HepG2 (cell line): ENCODE measurements at regions not wholly inside any gene's neighbourhood (a gene's known extent, or its start where the extent isn't known, plus 50 kb on each side); places are given as distances from the start of the nearest gene placed in this dataset.

Source experiments
- ATAC-seq: fragments of 200-7000 bp; cut with Tn5 transposase; 3 replicates; pipeline ENCODE4 v1.9.1; 2020; ENCODE audit warnings: mild to moderate bottlenecking, moderate library complexity
- BruUV-seq: library from RNA; stranded (reverse); fragments of 400-500 nt; replicated peaks from 2 replicates; lab custom pipeline; 2021; lab: Mats Ljungman, UMichigan
- CTCF ChIA-PET: fragments of 300-600 bp; formaldehyde crosslinking; extraction: SDS; loops from one replicate; lab custom pipeline; 2021; ENCODE audit warnings: low total read pairs, inconsistent platforms, low intra/inter-chr PET ratio; lab: Yijun Ruan, JAX
- POLR2A ChIA-PET: fragments of 350-600 bp; sonication (Branson Sonifier 250); formaldehyde crosslinking; loops from one replicate; lab custom pipeline; 2020; ENCODE audit warnings: antibody characterized with exemption, inconsistent platforms; lab: Yijun Ruan, JAX
- DNase-seq: peaks from one replicate; pipeline ENCODE4 v3.0.0-alpha.2; 2015; ENCODE audit warnings: low spot score
- FAIRE-seq: peaks from 3 replicates; lab custom pipeline; 2011; peaks lifted over from hg19 to GRCh38; lab: Jason Lieb, UNC
- H2AFZ ChIP-seq: one replicate; pipeline ENCODE4 v1.6.1; 2011; ENCODE audit warnings: low read length, inconsistent platforms
- H3K27ac ChIP-seq: fragments of 300-600 bp; 3 replicates; pipeline ENCODE4 v1.8.0; 2011; ENCODE audit warnings: mixed run types, mild to moderate bottlenecking, mixed read lengths, low read length, inconsistent platforms; ENCODE audit not compliant: insufficient read depth; ENCODE audit errors: extremely low read length
- H3K27me3 ChIP-seq, 2 experiments: fragments of 200-600 bp in 1 of 2; 2 replicates in 1 of 2; 3 replicates in 1 of 2; pipeline versions ENCODE4 v1.6.0 to v1.8.0; 2011; ENCODE audit warnings: low read length in 2 of 2, mild to moderate bottlenecking in 2 of 2, moderate library complexity in 2 of 2, inconsistent platforms in 1 of 2; ENCODE audit not compliant: insufficient read depth in 2 of 2, control insufficient read depth in 1 of 2
- H3K36me3 ChIP-seq, 2 experiments: fragments of 200-600 bp in 1 of 2; replicated peaks in 1 of 2; 2 replicates in 1 of 2; 3 replicates in 1 of 2; pipeline versions ENCODE4 v1.5.1 to v1.8.0; 2011; ENCODE audit warnings: low read length in 2 of 2, inconsistent platforms in 1 of 2; ENCODE audit not compliant: insufficient read depth in 2 of 2, control insufficient read depth in 1 of 2
- H3K4me1 ChIP-seq: 2 replicates; pipeline ENCODE4 v1.5.1; 2012; ENCODE audit warnings: low read length, inconsistent platforms; ENCODE audit not compliant: insufficient read depth
- H3K4me2 ChIP-seq: 2 replicates; pipeline ENCODE4 v1.6.0; 2011; ENCODE audit warnings: low read depth, low read length, inconsistent platforms
- H3K4me3 ChIP-seq, 3 experiments: fragments of 200-600 bp in 1 of 3; sonication (generic), shearing (Covaris generic) in 1 of 3; replicated peaks in 1 of 3; 2 replicates each; pipeline ENCODE4 v1.5.1; 2011 to 2016; ENCODE audit warnings: low read length in 3 of 3, inconsistent platforms in 2 of 3, low read depth in 2 of 3, mild to moderate bottlenecking in 2 of 3, control low read depth in 1 of 3, mixed read lengths in 1 of 3; ENCODE audit not compliant: insufficient read depth in 1 of 3
- H3K79me2 ChIP-seq: one replicate; pipeline ENCODE4 v1.6.1; 2011; ENCODE audit warnings: low read length, inconsistent platforms; ENCODE audit not compliant: insufficient read depth
- H3K9ac ChIP-seq: 2 replicates; pipeline ENCODE4 v1.6.0; 2011; ENCODE audit warnings: mild to moderate bottlenecking, low read depth, low read length, inconsistent platforms; ENCODE audit not compliant: insufficient read depth
- H3K9me3 ChIP-seq: 2 replicates; pipeline ENCODE4 v1.5.1; 2012; ENCODE audit warnings: mild to moderate bottlenecking, low read length
- H4K20me1 ChIP-seq: 2 replicates; pipeline ENCODE4 v1.6.0; 2011; ENCODE audit warnings: inconsistent platforms, mild to moderate bottlenecking, low read length, moderate library complexity; ENCODE audit not compliant: insufficient read depth
- FIP1L1 ChIP-seq: fragments of 200-400 bp; formaldehyde crosslinking; IDR thresholded peaks from 2 replicates; pipeline ENCODE4 v1.6.1; 2018; ENCODE audit warnings: low read depth, mild to moderate bottlenecking, low read length, moderate library complexity, borderline replicate concordance; ENCODE audit not compliant: insufficient read depth
- NR2F6 ChIP-seq, 2 experiments: IDR thresholded peaks; 2 replicates each; pipeline ENCODE4 v1.6.1; 2016; ENCODE audit warnings: antibody characterized with exemption in 1 of 2, mild to moderate bottlenecking in 1 of 2
- SOX13 ChIP-seq, 3 experiments: fragments of 450-650 bp in 1 of 3; sonication (generic) in 1 of 3; formaldehyde crosslinking in 1 of 3; IDR thresholded peaks in 2 of 3; conservative IDR thresholded peaks in 1 of 3; 2 replicates each; pipeline versions ENCODE4 v1.5.0 to v1.6.1; 2016 to 2020; ENCODE audit warnings: antibody characterized with exemption in 1 of 3, mild to moderate bottlenecking in 1 of 3, missing compliant biosample characterization in 1 of 3, missing genetic modification reagents in 1 of 3, moderate library complexity in 1 of 3
- ZBTB49 ChIP-seq: sonication (generic); formaldehyde crosslinking; IDR thresholded peaks from 2 replicates; pipeline ENCODE4 v1.4.0; 2020; ENCODE audit warnings: missing genetic modification reagents, borderline replicate concordance
- ZNF337 ChIP-seq: sonication (generic); formaldehyde crosslinking; IDR thresholded peaks from 2 replicates; pipeline ENCODE4 v1.5.1; 2020; ENCODE audit warnings: missing genetic modification reagents, low read depth, mild to moderate bottlenecking, borderline replicate concordance
- ZNF430 ChIP-seq: sonication (generic); formaldehyde crosslinking; IDR thresholded peaks from 2 replicates; pipeline ENCODE4 v1.9.0; 2021; ENCODE audit warnings: mild to moderate bottlenecking, missing genetic modification reagents
- ZNF501 ChIP-seq: sonication (generic); formaldehyde crosslinking; IDR thresholded peaks from 2 replicates; pipeline ENCODE4 v1.5.1; 2020; ENCODE audit warnings: mild to moderate bottlenecking, moderate library complexity, missing genetic modification reagents
- ZNF543 ChIP-seq: sonication (generic); formaldehyde crosslinking; IDR thresholded peaks from 2 replicates; pipeline ENCODE4 v1.4.0; 2020; ENCODE audit warnings: mild to moderate bottlenecking, missing genetic modification reagents
- ZNF550 ChIP-seq: sonication (generic); formaldehyde crosslinking; IDR thresholded peaks from 2 replicates; pipeline ENCODE4 v1.4.0; 2020; ENCODE audit warnings: mild to moderate bottlenecking, missing genetic modification reagents, borderline replicate concordance
- ZSCAN9 ChIP-seq: IDR thresholded peaks from 2 replicates; pipeline ENCODE4 v1.6.1; 2016; ENCODE audit warnings: borderline replicate concordance
- WGBS: methylation state at CpG from one replicate; pipeline ENCODE4 v1.1.6; 2017; ENCODE audit warnings: low lambda C conversion rate; 5-methylcytosine and 5-hydroxymethylcytosine counted together
- in situ Hi-C: cut with HindIII; loops from 2 replicates; pipeline ENCODE4 v1.10.0; 2017; ENCODE audit warnings: low pct_unique_long_range_greater_than_20kb; ENCODE audit not compliant: extremely low pct_ligation_motif_present
- intact Hi-C: fragments of 100-400 bp; cut with micrococcal nuclease; formaldehyde crosslinking; loops from one replicate; pipeline ENCODE4 v1.10.0; 2022; ENCODE audit not compliant: unreplicated experiment
- TF ChIP-seq, protein P1 (sequence below): sonication (generic); formaldehyde crosslinking; IDR thresholded peaks from 2 replicates; pipeline ENCODE4 v1.8.0; 2022; ENCODE audit warnings: missing genetic modification reagents, mild to moderate bottlenecking, moderate library complexity, borderline replicate concordance
- TF ChIP-seq, protein P2 (sequence below): sonication (generic); formaldehyde crosslinking; conservative IDR thresholded peaks from 2 replicates; pipeline ENCODE4 v1.4.0; 2020; ENCODE audit warnings: missing genetic modification reagents
- TF ChIP-seq, protein P3 (sequence below): sonication (generic); formaldehyde crosslinking; IDR thresholded peaks from 2 replicates; pipeline ENCODE4 v1.8.1; 2022; ENCODE audit warnings: mild to moderate bottlenecking, missing genetic modification reagents

GRCh38 chr10:28967031-28967430 is 289.7 kb downstream of the BAMBI start:
- Histone ChIP-seq H4K20me1 (no peaks in the 10 kb centered on the region), H3K79me2 (no peaks in the 10 kb centered on the region), H3K4me2 (no peak overlapping the region), H3K27me3 (no peaks in the 10 kb centered on the region; a peak in 1 of 5 replicates), H3K36me3 (no peaks in the 10 kb centered on the region), H3K9ac (no peak overlapping the region), H3K4me3 (no peak overlapping the region), H3K9me3 (no peaks in the 10 kb centered on the region), H2AFZ (no peak overlapping the region), H3K4me1 (peaks cover 10% of the 10 kb centered on the region; the same call in 1 of the 2 replicates), H3K27ac (no peak overlapping the region)
- ATAC-seq = no peak
- in situ Hi-C loops = no loop called here
- no TSS peak for BruUV-seq
- ChIA-PET POLR2A (no interaction called here), CTCF (no interaction called here)
- 42% methylated on average over 2 of the region's 2 CpGs for WGBS
- peak; percentile 3 for DNase-seq
- intact Hi-C loops = no loop called here
- no peak for FAIRE-seq
- TF ChIP-seq ZSCAN9 (CRISPR knock-in tag) (no peak), ZNF543 (no peak), ZNF550 (no peak), ZNF337 (no peak), NR2F6 (IDR thresholded peaks at IDR 0.05) (no peak), NR2F6 (CRISPR knock-in tag; IDR thresholded peaks at IDR 0.05) (no peak), ZNF430 (CRISPR knock-in tag) (no peak), ZNF501 (no peak), ZBTB49 (CRISPR knock-in tag) (no peak), FIP1L1 (no peak), SOX13 (IDR thresholded peaks at IDR 0.05) (no peak), SOX13 (CRISPR knock-in tag; conservative IDR thresholded peaks at IDR 0.05 in 1 of 2, IDR thresholded peaks at IDR 0.05 in 1 of 2) (no peak)
- TF ChIP-seq, protein P1, sequence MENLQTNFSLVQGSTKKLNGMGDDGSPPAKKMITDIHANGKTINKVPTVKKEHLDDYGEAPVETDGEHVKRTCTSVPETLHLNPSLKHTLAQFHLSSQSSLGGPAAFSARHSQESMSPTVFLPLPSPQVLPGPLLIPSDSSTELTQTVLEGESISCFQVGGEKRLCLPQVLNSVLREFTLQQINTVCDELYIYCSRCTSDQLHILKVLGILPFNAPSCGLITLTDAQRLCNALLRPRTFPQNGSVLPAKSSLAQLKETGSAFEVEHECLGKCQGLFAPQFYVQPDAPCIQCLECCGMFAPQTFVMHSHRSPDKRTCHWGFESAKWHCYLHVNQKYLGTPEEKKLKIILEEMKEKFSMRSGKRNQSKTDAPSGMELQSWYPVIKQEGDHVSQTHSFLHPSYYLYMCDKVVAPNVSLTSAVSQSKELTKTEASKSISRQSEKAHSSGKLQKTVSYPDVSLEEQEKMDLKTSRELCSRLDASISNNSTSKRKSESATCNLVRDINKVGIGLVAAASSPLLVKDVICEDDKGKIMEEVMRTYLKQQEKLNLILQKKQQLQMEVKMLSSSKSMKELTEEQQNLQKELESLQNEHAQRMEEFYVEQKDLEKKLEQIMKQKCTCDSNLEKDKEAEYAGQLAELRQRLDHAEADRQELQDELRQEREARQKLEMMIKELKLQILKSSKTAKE (CRISPR knock-in tag) = no peak
- TF ChIP-seq, protein P2, sequence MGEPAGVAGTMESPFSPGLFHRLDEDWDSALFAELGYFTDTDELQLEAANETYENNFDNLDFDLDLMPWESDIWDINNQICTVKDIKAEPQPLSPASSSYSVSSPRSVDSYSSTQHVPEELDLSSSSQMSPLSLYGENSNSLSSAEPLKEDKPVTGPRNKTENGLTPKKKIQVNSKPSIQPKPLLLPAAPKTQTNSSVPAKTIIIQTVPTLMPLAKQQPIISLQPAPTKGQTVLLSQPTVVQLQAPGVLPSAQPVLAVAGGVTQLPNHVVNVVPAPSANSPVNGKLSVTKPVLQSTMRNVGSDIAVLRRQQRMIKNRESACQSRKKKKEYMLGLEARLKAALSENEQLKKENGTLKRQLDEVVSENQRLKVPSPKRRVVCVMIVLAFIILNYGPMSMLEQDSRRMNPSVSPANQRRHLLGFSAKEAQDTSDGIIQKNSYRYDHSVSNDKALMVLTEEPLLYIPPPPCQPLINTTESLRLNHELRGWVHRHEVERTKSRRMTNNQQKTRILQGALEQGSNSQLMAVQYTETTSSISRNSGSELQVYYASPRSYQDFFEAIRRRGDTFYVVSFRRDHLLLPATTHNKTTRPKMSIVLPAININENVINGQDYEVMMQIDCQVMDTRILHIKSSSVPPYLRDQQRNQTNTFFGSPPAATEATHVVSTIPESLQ = no peak
- TF ChIP-seq, protein P3, sequence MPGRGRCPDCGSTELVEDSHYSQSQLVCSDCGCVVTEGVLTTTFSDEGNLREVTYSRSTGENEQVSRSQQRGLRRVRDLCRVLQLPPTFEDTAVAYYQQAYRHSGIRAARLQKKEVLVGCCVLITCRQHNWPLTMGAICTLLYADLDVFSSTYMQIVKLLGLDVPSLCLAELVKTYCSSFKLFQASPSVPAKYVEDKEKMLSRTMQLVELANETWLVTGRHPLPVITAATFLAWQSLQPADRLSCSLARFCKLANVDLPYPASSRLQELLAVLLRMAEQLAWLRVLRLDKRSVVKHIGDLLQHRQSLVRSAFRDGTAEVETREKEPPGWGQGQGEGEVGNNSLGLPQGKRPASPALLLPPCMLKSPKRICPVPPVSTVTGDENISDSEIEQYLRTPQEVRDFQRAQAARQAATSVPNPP (CRISPR knock-in tag) = no peak
